ENCODE measurements at regions not wholly inside any gene's neighbourhood (a gene's known extent, or its start where the extent isn't known, plus 50 kb on each side); places are given as distances from the start of the nearest gene placed in this dataset.

- Histone ChIP-seq H4K91ac (ENCODE audit: insufficient read length, low read depth, low read length) (no peak overlapping the region), H3K9me3 (ENCODE audit: control insufficient read depth, low read depth, low read length) (peaks cover 15% of the 10 kb centered on the region), H2BK15ac (ENCODE audit: low read depth, low read length) (no peak overlapping the region), H4K8ac (replicated peaks; ENCODE audit: insufficient read length, low read depth, low read length) (no peak overlapping the region), H3K27me3 (ENCODE audit: insufficient read depth, low read length) (no peaks in the 10 kb centered on the region), H3K79me1 (ENCODE audit: insufficient read depth, low read depth, low read length, poor library complexity, severe bottlenecking) (no peaks in the 10 kb centered on the region), H2AK5ac (ENCODE audit: insufficient read length, low read length) (no peak overlapping the region), H3T11ph (ENCODE audit: low read length) (no peak overlapping the region), H3K23ac (ENCODE audit: insufficient read length, low read depth, low read length) (no peak overlapping the region), H3K56ac (ENCODE audit: insufficient read length, low read depth, low read length) (no peak overlapping the region), H3K9ac (ENCODE audit: extremely low read depth, insufficient read length, low read length) (no peak overlapping the region), H3K18ac (ENCODE audit: insufficient read length, low read depth, low read length) (no peak overlapping the region), H2BK120ac (ENCODE audit: low read depth, low read length, poor library complexity, severe bottlenecking) (no peak overlapping the region), H4K5ac (ENCODE audit: insufficient read length, low read depth, low read length) (no peak overlapping the region), H2BK20ac (ENCODE audit: low read depth, low read length, poor library complexity, severe bottlenecking) (no peak overlapping the region), H3K14ac (ENCODE audit: insufficient read depth, low read length) (no peak overlapping the region), H3K79me2 (ENCODE audit: insufficient read depth, low read length) (no peaks in the 10 kb centered on the region), H2AFZ (ENCODE audit: low read length) (no peak overlapping the region), H3K27ac (ENCODE audit: insufficient read length, low read depth, low read length) (no peak overlapping the region), H4K20me1 (ENCODE audit: control insufficient read depth, insufficient read depth, insufficient read length) (no peaks in the 10 kb centered on the region), H3K4me1 (ENCODE audit: insufficient read depth, low read length) (no peaks in the 10 kb centered on the region), H2BK5ac (ENCODE audit: insufficient read length, low read length) (no peak overlapping the region), H2BK12ac (ENCODE audit: insufficient read length, low read depth, low read length) (no peak overlapping the region), H3K4ac (ENCODE audit: low read depth, low read length) (no peak overlapping the region), H3K4me2 (ENCODE audit: insufficient read depth, insufficient read length, low read length) (no peak overlapping the region), H3K23me2 (ENCODE audit: insufficient read length, low read depth, low read length, poor library complexity, severe bottlenecking) (no peaks in the 10 kb centered on the region)
- H3K27ac Mint-ChIP-seq, result no peak overlapping the region
- H3K36me3 Mint-ChIP-seq (ENCODE audit: insufficient read depth in 1 of 3, low read depth in 3 of 3), result peaks cover 0 to 2% (median 2%) of the 10 kb centered on the region in 3 experiments; a peak in 3 of 7 replicates
- WGBS (ENCODE audit: extremely low coverage, insufficient read length, low lambda C conversion rate), result no CpG with 5 or more reads among the region's 1 CpG
- TF ChIP-seq CTCF (conservative IDR thresholded peaks at IDR 0.05), result no peak
- H3K9me3 Mint-ChIP-seq, result peaks cover 69 to 70% of the 10 kb centered on the region in 2 experiments
- H3K4me3 Mint-ChIP-seq, result no peak overlapping the region
- DNase-seq, result no peak
- H3K4me1 Mint-ChIP-seq, result peaks cover 0 to 2% of the 10 kb centered on the region in 2 experiments; a peak in 1 of 4 replicates
- H3K27me3 Mint-ChIP-seq (ENCODE audit: low read depth), result no peaks in the 10 kb centered on the region; the same call in 1 of the 2 replicates
Measured at GRCh38 chrX:44072631-44073030, 99.4 kb upstream of the NDP start.
